ENCODE measurements at regions not wholly inside any gene's neighbourhood (a gene's known extent, or its start where the extent isn't known, plus 50 kb on each side); places are given as distances from the start of the nearest gene placed in this dataset.
A peak's percentile ranks its signal among the peaks of the same experiment; 100 is the strongest.

- DNase-seq (ENCODE audit: low read depth), result no peak
These were observed 102.1 kb upstream of the SIAH1 start for GRCh38 chr16:48487287-48487686.

- no peak for DNase-seq (ENCODE audit: low read depth)
These were observed 96.6 kb upstream of the SIAH1 start for GRCh38 chr16:48481772-48482171.

- DNase-seq (ENCODE audit: low read depth), result no peak
These were observed 96.0 kb upstream of the SIAH1 start for GRCh38 chr16:48481211-48481610.

GRCh38 chr16:48479955-48480354 lies 94.7 kb upstream of the SIAH1 start:
- no peak for DNase-seq (ENCODE audit: low read depth)

- no peak for DNase-seq (ENCODE audit: low read depth)
These were observed 94.1 kb upstream of the SIAH1 start for GRCh38 chr16:48479329-48479728.

- no peak for DNase-seq (ENCODE audit: low read depth)
These were observed 93.2 kb upstream of the SIAH1 start for GRCh38 chr16:48478393-48478792.

GRCh38 chr16:48471435-48471834 lies 86.2 kb upstream of the SIAH1 start:
- DNase-seq (ENCODE audit: low read depth), result no peak

- DNase-seq (ENCODE audit: low read depth), result no peak
These were observed 77.0 kb upstream of the SIAH1 start for GRCh38 chr16:48462106-48462740.

- DNase-seq (ENCODE audit: low read depth), result no peak
These were observed 74.0 kb upstream of the SIAH1 start for GRCh38 chr16:48459167-48459566.

- no peak for DNase-seq (ENCODE audit: low read depth)
These were observed 68.8 kb upstream of the SIAH1 start for GRCh38 chr16:48454051-48454450.

GRCh38 chr16:48452991-48453760 lies 68.0 kb upstream of the SIAH1 start:
- no peak for DNase-seq (ENCODE audit: low read depth)

- no peak for DNase-seq (ENCODE audit: low read depth)
These were observed 66.1 kb upstream of the SIAH1 start for GRCh38 chr16:48451323-48451722.

- DNase-seq (ENCODE audit: low read depth), result no peak
These were observed 65.2 kb upstream of the SIAH1 start for GRCh38 chr16:48450367-48450766.

- DNase-seq (ENCODE audit: low read depth), result no peak
These were observed 63.7 kb upstream of the SIAH1 start for GRCh38 chr16:48448841-48449481.

- no peak for DNase-seq (ENCODE audit: low read depth)
These were observed 62.8 kb upstream of the SIAH1 start for GRCh38 chr16:48447940-48448536.

- DNase-seq (ENCODE audit: low read depth), result no peak
These were observed 62.2 kb upstream of the SIAH1 start for GRCh38 chr16:48447428-48447827.

GRCh38 chr16:48446534-48446920 lies 61.3 kb upstream of the SIAH1 start:
- DNase-seq (ENCODE audit: low read depth), result no peak

- DNase-seq (ENCODE audit: low read depth), result no peak
These were observed 60.7 kb upstream of the SIAH1 start for GRCh38 chr16:48445782-48446533.

- DNase-seq (ENCODE audit: low read depth), result peak; percentile 55
These were observed 59.4 kb upstream of the SIAH1 start for GRCh38 chr16:48444574-48444973.

GRCh38 chr16:48442379-48442778 lies 57.2 kb upstream of the SIAH1 start:
- no peak for DNase-seq (ENCODE audit: low read depth)

- no peak for DNase-seq (ENCODE audit: low read depth)
These were observed 56.7 kb upstream of the SIAH1 start for GRCh38 chr16:48441863-48442279.

GRCh38 chr16:48441106-48441505 lies 55.9 kb upstream of the SIAH1 start:
- no peak for DNase-seq (ENCODE audit: low read depth)

Data from GM04503 (cell line).